HEK293T (cell line): ENCODE measurements at regions not wholly inside any gene's neighbourhood (a gene's known extent, or its start where the extent isn't known, plus 50 kb on each side); places are given as distances from the start of the nearest gene placed in this dataset.

Experiments
- FOXA1 ChIP-seq: fragments of 450-650 bp; IDR thresholded peaks from 2 replicates; pipeline ENCODE4 v1.6.1; 2016; ENCODE audit warnings: mild to moderate bottlenecking
- SP1 ChIP-seq: fragments of 450-650 bp; IDR thresholded peaks from 2 replicates; pipeline ENCODE4 v1.6.1; 2017

- TF ChIP-seq SP1: no peak
- TF ChIP-seq FOXA1: no peak
Observed at GRCh38 chr10:9848278-9848677, 1169.4 kb upstream of the CELF2 start.
